Renal cortical epithelial cell (primary cell): ENCODE measurements at regions not wholly inside any gene's neighbourhood (a gene's known extent, or its start where the extent isn't known, plus 50 kb on each side); places are given as distances from the start of the nearest gene placed in this dataset.

Experiments
- DNase-seq: peaks from one replicate; pipeline ENCODE4 v3.0.0-alpha.2; 2011; ENCODE audit warnings: low read depth

- DNase-seq: peak; percentile 83
These were observed 70.2 kb downstream of the CLDN1 start for GRCh38 chr3:190252080-190252479.

GRCh38 chr3:190249414-190249813 is 72.8 kb downstream of the CLDN1 start:
- DNase-seq: no peak

GRCh38 chr3:190242147-190242546 is 80.1 kb downstream of the CLDN1 start:
- no peak for DNase-seq

- DNase-seq: peak; percentile 15
These were observed 82.9 kb downstream of the CLDN1 start for GRCh38 chr3:190239325-190239724.

GRCh38 chr3:190238871-190239270 is 83.4 kb downstream of the CLDN1 start:
- no peak for DNase-seq

GRCh38 chr3:190234621-190235020 is 87.6 kb downstream of the CLDN1 start:
- no peak for DNase-seq

GRCh38 chr3:190229632-190230424 is 92.4 kb downstream of the CLDN1 start:
- peak; percentile 65 for DNase-seq

- no peak for DNase-seq
These were observed 95.2 kb downstream of the CLDN1 start for GRCh38 chr3:190227064-190227463.

- DNase-seq: peak; percentile 48
These were observed 97.2 kb downstream of the CLDN1 start for GRCh38 chr3:190224863-190225692.

GRCh38 chr3:190224456-190224855 is 97.8 kb downstream of the CLDN1 start:
- no peak for DNase-seq

GRCh38 chr3:190222916-190223315 is 99.3 kb downstream of the CLDN1 start:
- no peak for DNase-seq

- no peak for DNase-seq
These were observed 99.9 kb downstream of the CLDN1 start for GRCh38 chr3:190222360-190222759.

GRCh38 chr3:190220362-190220761 is 99.7 kb upstream of the P3H2 start:
- DNase-seq: no peak

GRCh38 chr3:190217081-190217480 is 96.4 kb upstream of the P3H2 start:
- DNase-seq: peak; percentile 72

- no peak for DNase-seq
These were observed 93.0 kb upstream of the P3H2 start for GRCh38 chr3:190213727-190214126.

- DNase-seq: no peak
These were observed 89.9 kb upstream of the P3H2 start for GRCh38 chr3:190210608-190211007.

GRCh38 chr3:190209533-190209932 is 88.8 kb upstream of the P3H2 start:
- DNase-seq: no peak

GRCh38 chr3:190208196-190208595 is 87.5 kb upstream of the P3H2 start:
- no peak for DNase-seq

GRCh38 chr3:190205739-190206138 is 85.0 kb upstream of the P3H2 start:
- peak; percentile 50 for DNase-seq

- no peak for DNase-seq
These were observed 83.5 kb upstream of the P3H2 start for GRCh38 chr3:190204200-190204599.

- DNase-seq: peak; percentile 96
These were observed 76.7 kb upstream of the P3H2 start for GRCh38 chr3:190197346-190197763.

GRCh38 chr3:190194506-190194905 is 73.8 kb upstream of the P3H2 start:
- no peak for DNase-seq

- no peak for DNase-seq
These were observed 72.5 kb upstream of the P3H2 start for GRCh38 chr3:190193210-190193609.
